Coronary artery (tissue), 2 donors: ENCODE measurements at regions not wholly inside any gene's neighbourhood (a gene's known extent, or its start where the extent isn't known, plus 50 kb on each side); places are given as distances from the start of the nearest gene placed in this dataset.
A peak's percentile ranks its signal among the peaks of the same experiment; 100 is the strongest.

Source experiments
- DNase-seq: peaks from one replicate; pipeline ENCODE4 v3.0.0-alpha.2; 2017; ENCODE audit warnings: low spot score
- H3K27ac ChIP-seq, 2 donors: fragments of 200-600 bp; sonication (generic); one replicate each; pipeline ENCODE4 v1.5.1; 2016 to 2019
- H3K4me3 ChIP-seq: fragments of 200-600 bp; sonication (generic); 2 replicates; pipeline ENCODE4 v1.5.1; 2016; ENCODE audit warnings: mild to moderate bottlenecking, moderate library complexity
- CTCF ChIP-seq: fragments of 200-600 bp; sonication (generic); IDR thresholded peaks from one replicate; pipeline ENCODE4 v1.5.1; 2019; ENCODE audit warnings: antibody characterized with exemption

GRCh38 chr11:109120341-109120740 is 301.6 kb upstream of the C11orf87 start:
- H3K4me3 ChIP-seq = no peak overlapping the region
- no peak overlapping the region for H3K27ac ChIP-seq
- no peak for TF ChIP-seq CTCF
- no peak for DNase-seq

- TF ChIP-seq CTCF = no peak
- H3K27ac ChIP-seq = no peak overlapping the region
- no peak overlapping the region for H3K4me3 ChIP-seq
- DNase-seq = no peak
Observed at GRCh38 chr11:109121173-109121932, 300.6 kb upstream of the C11orf87 start.

GRCh38 chr11:109123816-109124787 is 297.9 kb upstream of the C11orf87 start:
- Histone ChIP-seq H3K27ac (no peak overlapping the region), H3K4me3 (peak overlapping the region; percentile 3)
- TF ChIP-seq CTCF = no peak
- DNase-seq = no peak

- DNase-seq = no peak
- Histone ChIP-seq H3K27ac (no peak overlapping the region), H3K4me3 (no peak overlapping the region)
- no peak for TF ChIP-seq CTCF
Observed at GRCh38 chr11:109130910-109131309, 291.1 kb upstream of the C11orf87 start.

GRCh38 chr11:109132539-109132938 is 289.5 kb upstream of the C11orf87 start:
- Histone ChIP-seq H3K4me3 (no peak overlapping the region), H3K27ac (no peak overlapping the region)
- TF ChIP-seq CTCF = no peak
- no peak for DNase-seq

GRCh38 chr11:109133159-109133558 is 288.8 kb upstream of the C11orf87 start:
- Histone ChIP-seq H3K4me3 (no peak overlapping the region), H3K27ac (no peak overlapping the region)
- DNase-seq = no peak
- TF ChIP-seq CTCF = no peak
